ENCODE measurements at regions not wholly inside any gene's neighbourhood (a gene's known extent, or its start where the extent isn't known, plus 50 kb on each side); places are given as distances from the start of the nearest gene placed in this dataset.

- intact Hi-C loops (cut with DNase I, micrococcal nuclease) = no loop called here
- no peak for DNase-seq
- no peak for ATAC-seq
These were observed 368.9 kb downstream of the SLITRK6 start for GRCh38 chr13:85430216-85430794.

GRCh38 chr13:85427416-85427815 is 371.8 kb downstream of the SLITRK6 start:
- no peak for ATAC-seq
- intact Hi-C loops (cut with DNase I, micrococcal nuclease) = no loop called here
- no peak for DNase-seq

- intact Hi-C loops (cut with DNase I, micrococcal nuclease) = no loop called here
- ATAC-seq (no peak), DNase-seq (no peak)
These were observed 379.1 kb downstream of the SLITRK6 start for GRCh38 chr13:85420136-85420535.

- ATAC-seq = no peak
- DNase-seq = no peak
- intact Hi-C loops (cut with DNase I, micrococcal nuclease) = no loop called here
These were observed 379.6 kb downstream of the SLITRK6 start for GRCh38 chr13:85419611-85420010.

DNA sequence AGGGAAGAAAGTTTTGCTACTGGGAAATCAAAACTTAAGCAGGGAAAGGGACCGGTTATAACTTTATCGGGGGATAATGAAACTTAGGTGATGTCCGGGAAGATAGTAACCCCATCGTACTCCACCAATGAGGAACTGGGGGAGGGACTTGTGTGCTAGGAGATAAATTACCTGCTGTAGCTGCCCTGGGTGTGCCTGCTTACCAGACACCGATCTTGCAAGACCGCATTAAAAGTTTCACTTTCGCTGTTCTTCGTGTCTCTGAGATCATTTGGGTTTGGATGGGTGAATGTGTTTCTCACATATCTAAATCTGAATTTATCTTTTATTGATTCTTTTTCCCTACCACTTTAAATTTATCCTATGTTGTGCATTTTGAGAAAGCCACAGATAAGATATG is 381.4 kb downstream of the SLITRK6 start:
- intact Hi-C loops (cut with DNase I, micrococcal nuclease) = no loop called here
- DNase-seq (no peak), ATAC-seq (no peak)

DNA sequence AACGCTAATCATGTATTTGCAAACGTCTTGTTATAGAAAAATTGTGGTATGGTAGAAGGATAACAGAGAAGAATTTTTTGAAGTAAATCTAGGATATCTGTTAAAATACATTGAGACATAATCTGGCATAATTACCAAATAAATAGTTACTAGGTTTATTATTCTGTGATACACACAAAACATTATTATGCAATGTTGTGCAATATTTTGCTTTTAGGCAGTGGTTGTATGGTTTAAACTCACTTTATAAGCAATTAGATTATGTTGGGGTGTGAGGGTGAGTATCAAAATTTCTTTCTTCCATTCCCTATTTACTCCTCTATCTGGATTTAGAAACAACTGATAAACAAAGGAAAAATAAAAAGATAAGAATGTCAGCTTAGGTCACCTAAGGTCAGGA is 385.6 kb downstream of the SLITRK6 start:
- no peak for ATAC-seq
- no peak for DNase-seq
- intact Hi-C loops (cut with DNase I, micrococcal nuclease) = no loop called here

- DNase-seq (no peak), ATAC-seq (no peak)
- intact Hi-C loops (cut with DNase I, micrococcal nuclease) = no loop called here
These were observed 386.8 kb downstream of the SLITRK6 start for GRCh38 chr13:85412448-85412847.

DNA sequence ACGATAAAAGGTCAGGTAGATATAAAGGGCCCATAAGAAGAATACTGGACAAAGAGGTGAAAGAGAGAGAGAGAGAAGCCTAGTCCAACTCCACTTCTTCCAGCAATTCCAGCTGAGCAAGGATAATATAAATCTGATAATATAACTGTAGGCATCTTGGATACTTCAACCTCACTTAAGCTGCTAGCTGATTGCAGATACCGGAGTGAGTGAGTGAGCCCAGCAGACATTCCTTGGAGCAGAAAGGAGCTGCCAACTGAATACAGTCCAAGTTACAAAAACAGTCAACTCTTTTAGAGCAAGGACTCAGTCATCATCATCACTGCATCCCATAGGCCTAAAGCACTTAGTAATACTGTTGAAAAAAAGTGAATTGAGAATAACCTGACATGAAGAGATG is 387.6 kb downstream of the SLITRK6 start:
- intact Hi-C loops (cut with DNase I, micrococcal nuclease) = no loop called here
- ATAC-seq (no peak), DNase-seq (no peak)

GRCh38 chr13:85408415-85408814 is 390.8 kb downstream of the SLITRK6 start:
- DNase-seq = no peak
- intact Hi-C loops (cut with DNase I, micrococcal nuclease) = no loop called here
- ATAC-seq = no peak

DNA sequence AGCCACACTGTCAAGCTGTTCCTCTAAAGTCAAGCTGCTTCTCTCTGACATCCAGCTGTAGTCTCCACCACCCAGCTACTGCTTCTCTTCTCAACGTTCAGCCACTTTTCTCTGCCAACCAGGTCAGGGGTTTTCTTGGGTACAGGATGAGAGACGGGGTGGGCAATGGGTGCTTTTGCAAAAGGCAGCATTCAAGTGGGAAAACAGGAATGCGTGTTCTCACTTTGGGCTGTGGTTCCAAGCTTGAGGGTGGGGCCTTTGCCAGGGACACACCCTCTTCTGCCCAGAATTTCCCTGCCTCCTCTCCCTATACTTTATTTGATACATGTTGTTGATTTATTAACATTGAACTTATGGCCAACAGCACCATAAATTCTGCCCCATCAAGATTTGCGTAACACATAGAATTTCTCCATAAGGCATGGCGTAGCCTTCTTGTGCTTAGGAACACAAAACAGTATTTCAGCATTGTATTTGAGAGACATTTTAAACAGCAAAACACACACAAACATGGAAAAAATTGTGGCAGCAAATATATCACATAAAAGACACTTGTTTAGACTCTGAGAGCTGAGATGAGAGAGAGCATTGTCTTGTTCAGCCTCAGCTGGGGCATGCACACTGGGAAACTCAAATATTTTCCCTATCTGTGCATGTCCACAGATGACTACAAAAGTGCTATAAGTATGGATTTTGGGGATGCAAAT is 392.8 kb downstream of the SLITRK6 start:
- no peak for DNase-seq
- ATAC-seq = no peak
- intact Hi-C loops (cut with DNase I, micrococcal nuclease) = no loop called here

DNA sequence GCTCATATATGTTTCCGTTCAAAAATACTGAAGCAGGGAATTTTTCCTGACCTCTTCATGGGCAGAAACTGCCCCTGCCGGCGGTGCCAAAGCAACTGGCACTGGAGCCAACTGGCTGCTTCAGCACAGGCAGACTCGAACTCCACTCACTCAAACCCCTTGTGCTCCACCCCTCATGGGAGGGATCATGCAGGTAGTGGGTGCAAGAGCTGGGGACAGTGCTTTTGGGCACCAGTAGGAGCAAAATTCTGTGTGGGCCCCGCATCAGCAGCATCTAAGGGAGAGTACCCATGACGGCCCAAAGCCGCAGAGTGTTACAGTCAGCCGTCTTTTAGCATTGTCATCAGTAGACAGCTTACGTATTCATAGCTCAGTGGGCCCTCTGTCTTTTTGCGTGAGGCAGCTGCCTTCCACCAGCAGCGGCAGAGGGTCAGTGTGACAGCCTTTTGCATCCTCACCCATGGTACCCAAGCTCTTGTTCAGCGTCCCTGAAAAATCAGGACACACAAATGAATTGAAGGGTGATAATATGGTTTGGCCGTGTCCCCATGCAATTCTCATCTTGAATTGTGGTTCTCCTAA is 393.8 kb downstream of the SLITRK6 start:
- ATAC-seq (no peak), DNase-seq (no peak)
- intact Hi-C loops (cut with DNase I, micrococcal nuclease) = no loop called here

GRCh38 chr13:85386424-85386823 is 412.8 kb downstream of the SLITRK6 start:
- intact Hi-C loops (cut with DNase I, micrococcal nuclease) = no loop called here
- ATAC-seq (no peak), DNase-seq (no peak)

- intact Hi-C loops (cut with DNase I, micrococcal nuclease) = no loop called here
- DNase-seq (no peak), ATAC-seq (no peak)
These were observed 415.9 kb downstream of the SLITRK6 start for GRCh38 chr13:85383291-85383690.

DNA sequence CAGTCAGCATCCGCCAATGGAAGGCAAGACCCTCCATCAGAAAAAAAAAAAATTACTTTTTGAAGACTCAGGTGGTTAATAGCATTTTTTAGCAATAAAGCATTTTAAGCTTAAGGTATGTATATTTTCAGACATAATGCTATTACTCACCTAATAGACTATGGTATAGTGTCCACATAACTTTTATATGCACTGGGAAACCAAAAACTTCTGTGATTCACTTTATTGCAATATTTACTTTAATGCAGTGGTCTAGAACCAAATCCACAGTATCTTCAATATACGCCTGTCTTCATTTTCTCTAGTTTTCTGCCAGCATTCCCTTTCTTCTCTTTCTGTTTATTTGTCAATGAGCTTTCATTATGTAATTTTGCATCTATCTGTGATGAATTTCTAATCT is 418.1 kb downstream of the SLITRK6 start:
- intact Hi-C loops (cut with DNase I, micrococcal nuclease) = no loop called here
- DNase-seq (no peak), ATAC-seq (no peak)

- intact Hi-C loops (cut with DNase I, micrococcal nuclease) = no loop called here
- no peak for ATAC-seq
- no peak for DNase-seq
These were observed 419.2 kb downstream of the SLITRK6 start for GRCh38 chr13:85379991-85380390.

GRCh38 chr13:85379433-85379832 is 419.8 kb downstream of the SLITRK6 start:
- DNase-seq = no peak
- no peak for ATAC-seq
- intact Hi-C loops (cut with DNase I, micrococcal nuclease) = no loop called here

DNA sequence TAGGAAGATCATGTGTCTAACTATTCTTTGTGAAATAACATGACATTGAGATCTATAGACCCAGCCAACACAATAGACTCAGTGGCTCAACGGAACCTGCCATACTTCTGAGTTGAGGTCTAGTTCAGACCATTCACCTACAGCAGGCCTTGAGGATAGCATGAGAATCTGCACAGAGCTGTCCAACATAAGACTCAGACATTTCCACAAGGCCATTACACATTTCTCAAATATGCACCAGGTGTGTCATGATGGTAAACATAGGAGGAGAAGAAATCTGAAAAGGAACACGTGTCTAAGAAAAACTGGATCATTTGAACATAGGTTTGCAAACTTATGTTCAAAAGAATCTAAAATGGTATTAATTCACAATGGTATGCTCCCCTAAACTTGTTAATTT is 421.4 kb downstream of the SLITRK6 start:
- ATAC-seq = no peak
- DNase-seq = no peak
- intact Hi-C loops (cut with DNase I, micrococcal nuclease) = no loop called here

- intact Hi-C loops (cut with DNase I, micrococcal nuclease) = no loop called here
- ATAC-seq = no peak
These were observed 425.9 kb downstream of the SLITRK6 start for GRCh38 chr13:85373322-85373721.

GRCh38 chr13:85371254-85371653 is 428.0 kb downstream of the SLITRK6 start:
- intact Hi-C loops (cut with DNase I, micrococcal nuclease) = no loop called here
- DNase-seq = no peak
- ATAC-seq = no peak

More at GRCh38 chr13:85373322-85373721, 425.9 kb downstream of the SLITRK6 start:
- DNase-seq = no peak

- intact Hi-C loops (cut with DNase I, micrococcal nuclease) = no loop called here
- DNase-seq (no peak), ATAC-seq (no peak)
These were observed 430.5 kb downstream of the SLITRK6 start for GRCh38 chr13:85368686-85369085.

DNA sequence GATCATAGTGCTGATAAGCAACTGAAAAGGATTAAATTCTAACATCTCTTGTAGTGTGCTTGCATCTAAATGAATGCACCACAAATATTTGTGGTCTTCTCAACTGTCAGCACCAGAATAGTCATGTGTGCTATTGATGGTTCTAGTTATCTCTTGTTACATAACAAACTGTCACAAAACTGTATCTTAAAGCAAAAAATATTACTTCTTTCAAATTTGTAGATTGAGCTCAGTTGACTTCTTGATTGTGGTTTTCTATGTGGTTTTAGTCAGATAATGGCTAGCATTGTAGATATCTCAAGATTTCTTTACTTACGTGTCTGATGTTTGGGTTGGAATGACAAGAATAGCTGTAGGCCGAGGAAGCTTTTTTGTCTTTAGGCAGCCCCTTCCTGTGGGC is 431.3 kb downstream of the SLITRK6 start:
- intact Hi-C loops (cut with DNase I, micrococcal nuclease) = no loop called here
- DNase-seq (no peak), ATAC-seq (no peak)

Data from left colon (tissue), 2 donors.